ENCODE measurements at regions not wholly inside any gene's neighbourhood (a gene's known extent, or its start where the extent isn't known, plus 50 kb on each side); places are given as distances from the start of the nearest gene placed in this dataset.

DNA sequence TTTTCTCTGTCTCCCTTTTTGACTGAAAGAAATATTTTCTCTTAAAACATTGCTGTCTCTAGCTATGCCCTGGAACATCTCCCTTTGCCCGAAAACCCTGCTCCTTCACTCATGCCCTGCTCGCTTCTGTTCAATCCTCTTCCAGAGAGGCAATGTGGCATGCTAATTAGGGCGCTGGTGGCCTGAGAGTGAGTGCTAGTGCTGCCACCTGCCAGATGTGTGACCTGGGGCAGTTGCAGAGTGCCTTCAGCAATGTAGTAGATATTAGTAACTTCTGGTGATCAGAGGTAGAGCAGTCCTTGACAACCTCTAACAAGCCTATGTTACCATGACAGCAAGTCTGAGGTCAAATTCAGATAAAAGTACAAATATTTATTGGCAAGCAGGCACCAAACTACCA is 119.5 kb upstream of the OSMR start:
- POLR2A ChIA-PET: no interaction called here
- no peaks in the 10 kb centered on the region for H3K9me3 ChIP-seq (ENCODE audit: low read length)
- H3K27me3 ChIP-seq (ENCODE audit: control insufficient read depth in 1 of 2, insufficient read depth in 2 of 2, low read length in 2 of 2): no peaks in the 10 kb centered on the region
- DNase-seq (ENCODE audit: low spot score) (no peak), FAIRE-seq (no peak), ATAC-seq (peak; percentile 62)
- BruUV-seq (replicated peaks): no TSS peak
- in situ Hi-C loops (cut with HindIII; ENCODE audit: extremely low pct_ligation_motif_present, low pct_unique_long_range_greater_than_20kb): no loop called here
- intact Hi-C loops (cut with micrococcal nuclease; ENCODE audit: unreplicated experiment): no loop called here
- no peak overlapping the region for H3K9ac ChIP-seq (ENCODE audit: insufficient read depth, low read depth, low read length)
- H3K27ac ChIP-seq (ENCODE audit: extremely low read length, insufficient read depth, low read length): no peak overlapping the region
- H3K79me2 ChIP-seq (ENCODE audit: insufficient read depth, low read length): no peaks in the 10 kb centered on the region
- no peak overlapping the region for H3K4me3 ChIP-seq (replicated peaks in 1 of 3; ENCODE audit: insufficient read depth in 1 of 3, low read depth in 2 of 3, low read length in 3 of 3)
- CTCF ChIA-PET (ENCODE audit: low intra/inter-chr PET ratio, low total read pairs): no interaction called here
- no peaks in the 10 kb centered on the region for H4K20me1 ChIP-seq (ENCODE audit: insufficient read depth, low read length)
- H3K36me3 ChIP-seq (replicated peaks in 1 of 2; ENCODE audit: control insufficient read depth in 1 of 2, insufficient read depth in 2 of 2, low read length in 2 of 2): no peaks in the 10 kb centered on the region
- H2AFZ ChIP-seq (ENCODE audit: low read length): no peak overlapping the region
- no peaks in the 10 kb centered on the region for H3K4me1 ChIP-seq (ENCODE audit: insufficient read depth, low read length)
- no peak overlapping the region for H3K4me2 ChIP-seq (ENCODE audit: low read depth, low read length)
- WGBS (ENCODE audit: low lambda C conversion rate): 56% methylated on average over 3 of the region's 3 CpGs
- TF ChIP-seq SUZ12 (IDR thresholded peaks at IDR 0.05; ENCODE audit: low read depth, low read length) (no peak), ZNF768 (CRISPR knock-in tag; IDR thresholded peaks at IDR 0.05) (no peak), ARID2 (CRISPR knock-in tag; IDR thresholded peaks at IDR 0.05; ENCODE audit: borderline replicate concordance) (no peak), EEA1 (CRISPR knock-in tag; IDR thresholded peaks at IDR 0.05; ENCODE audit: borderline replicate concordance) (no peak), RXRB (CRISPR knock-in tag; IDR thresholded peaks at IDR 0.05; ENCODE audit: borderline replicate concordance) (no peak), STAG1 (CRISPR knock-in tag; IDR thresholded peaks at IDR 0.05) (peak; percentile 17; the same call in 1 of the 2 replicates), ZNF547 (CRISPR knock-in tag; IDR thresholded peaks at IDR 0.05) (no peak)
- TF ChIP-seq, protein P1, sequence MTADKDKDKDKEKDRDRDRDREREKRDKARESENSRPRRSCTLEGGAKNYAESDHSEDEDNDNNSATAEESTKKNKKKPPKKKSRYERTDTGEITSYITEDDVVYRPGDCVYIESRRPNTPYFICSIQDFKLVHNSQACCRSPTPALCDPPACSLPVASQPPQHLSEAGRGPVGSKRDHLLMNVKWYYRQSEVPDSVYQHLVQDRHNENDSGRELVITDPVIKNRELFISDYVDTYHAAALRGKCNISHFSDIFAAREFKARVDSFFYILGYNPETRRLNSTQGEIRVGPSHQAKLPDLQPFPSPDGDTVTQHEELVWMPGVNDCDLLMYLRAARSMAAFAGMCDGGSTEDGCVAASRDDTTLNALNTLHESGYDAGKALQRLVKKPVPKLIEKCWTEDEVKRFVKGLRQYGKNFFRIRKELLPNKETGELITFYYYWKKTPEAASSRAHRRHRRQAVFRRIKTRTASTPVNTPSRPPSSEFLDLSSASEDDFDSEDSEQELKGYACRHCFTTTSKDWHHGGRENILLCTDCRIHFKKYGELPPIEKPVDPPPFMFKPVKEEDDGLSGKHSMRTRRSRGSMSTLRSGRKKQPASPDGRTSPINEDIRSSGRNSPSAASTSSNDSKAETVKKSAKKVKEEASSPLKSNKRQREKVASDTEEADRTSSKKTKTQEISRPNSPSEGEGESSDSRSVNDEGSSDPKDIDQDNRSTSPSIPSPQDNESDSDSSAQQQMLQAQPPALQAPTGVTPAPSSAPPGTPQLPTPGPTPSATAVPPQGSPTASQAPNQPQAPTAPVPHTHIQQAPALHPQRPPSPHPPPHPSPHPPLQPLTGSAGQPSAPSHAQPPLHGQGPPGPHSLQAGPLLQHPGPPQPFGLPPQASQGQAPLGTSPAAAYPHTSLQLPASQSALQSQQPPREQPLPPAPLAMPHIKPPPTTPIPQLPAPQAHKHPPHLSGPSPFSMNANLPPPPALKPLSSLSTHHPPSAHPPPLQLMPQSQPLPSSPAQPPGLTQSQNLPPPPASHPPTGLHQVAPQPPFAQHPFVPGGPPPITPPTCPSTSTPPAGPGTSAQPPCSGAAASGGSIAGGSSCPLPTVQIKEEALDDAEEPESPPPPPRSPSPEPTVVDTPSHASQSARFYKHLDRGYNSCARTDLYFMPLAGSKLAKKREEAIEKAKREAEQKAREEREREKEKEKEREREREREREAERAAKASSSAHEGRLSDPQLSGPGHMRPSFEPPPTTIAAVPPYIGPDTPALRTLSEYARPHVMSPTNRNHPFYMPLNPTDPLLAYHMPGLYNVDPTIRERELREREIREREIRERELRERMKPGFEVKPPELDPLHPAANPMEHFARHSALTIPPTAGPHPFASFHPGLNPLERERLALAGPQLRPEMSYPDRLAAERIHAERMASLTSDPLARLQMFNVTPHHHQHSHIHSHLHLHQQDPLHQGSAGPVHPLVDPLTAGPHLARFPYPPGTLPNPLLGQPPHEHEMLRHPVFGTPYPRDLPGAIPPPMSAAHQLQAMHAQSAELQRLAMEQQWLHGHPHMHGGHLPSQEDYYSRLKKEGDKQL (CRISPR knock-in tag; IDR thresholded peaks at IDR 0.05; ENCODE audit: low read depth): no peak
- TF ChIP-seq, protein P2, sequence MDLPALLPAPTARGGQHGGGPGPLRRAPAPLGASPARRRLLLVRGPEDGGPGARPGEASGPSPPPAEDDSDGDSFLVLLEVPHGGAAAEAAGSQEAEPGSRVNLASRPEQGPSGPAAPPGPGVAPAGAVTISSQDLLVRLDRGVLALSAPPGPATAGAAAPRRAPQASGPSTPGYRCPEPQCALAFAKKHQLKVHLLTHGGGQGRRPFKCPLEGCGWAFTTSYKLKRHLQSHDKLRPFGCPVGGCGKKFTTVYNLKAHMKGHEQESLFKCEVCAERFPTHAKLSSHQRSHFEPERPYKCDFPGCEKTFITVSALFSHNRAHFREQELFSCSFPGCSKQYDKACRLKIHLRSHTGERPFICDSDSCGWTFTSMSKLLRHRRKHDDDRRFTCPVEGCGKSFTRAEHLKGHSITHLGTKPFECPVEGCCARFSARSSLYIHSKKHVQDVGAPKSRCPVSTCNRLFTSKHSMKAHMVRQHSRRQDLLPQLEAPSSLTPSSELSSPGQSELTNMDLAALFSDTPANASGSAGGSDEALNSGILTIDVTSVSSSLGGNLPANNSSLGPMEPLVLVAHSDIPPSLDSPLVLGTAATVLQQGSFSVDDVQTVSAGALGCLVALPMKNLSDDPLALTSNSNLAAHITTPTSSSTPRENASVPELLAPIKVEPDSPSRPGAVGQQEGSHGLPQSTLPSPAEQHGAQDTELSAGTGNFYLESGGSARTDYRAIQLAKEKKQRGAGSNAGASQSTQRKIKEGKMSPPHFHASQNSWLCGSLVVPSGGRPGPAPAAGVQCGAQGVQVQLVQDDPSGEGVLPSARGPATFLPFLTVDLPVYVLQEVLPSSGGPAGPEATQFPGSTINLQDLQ (CRISPR knock-in tag; IDR thresholded peaks at IDR 0.05): no peak
- TF ChIP-seq, protein P3, sequence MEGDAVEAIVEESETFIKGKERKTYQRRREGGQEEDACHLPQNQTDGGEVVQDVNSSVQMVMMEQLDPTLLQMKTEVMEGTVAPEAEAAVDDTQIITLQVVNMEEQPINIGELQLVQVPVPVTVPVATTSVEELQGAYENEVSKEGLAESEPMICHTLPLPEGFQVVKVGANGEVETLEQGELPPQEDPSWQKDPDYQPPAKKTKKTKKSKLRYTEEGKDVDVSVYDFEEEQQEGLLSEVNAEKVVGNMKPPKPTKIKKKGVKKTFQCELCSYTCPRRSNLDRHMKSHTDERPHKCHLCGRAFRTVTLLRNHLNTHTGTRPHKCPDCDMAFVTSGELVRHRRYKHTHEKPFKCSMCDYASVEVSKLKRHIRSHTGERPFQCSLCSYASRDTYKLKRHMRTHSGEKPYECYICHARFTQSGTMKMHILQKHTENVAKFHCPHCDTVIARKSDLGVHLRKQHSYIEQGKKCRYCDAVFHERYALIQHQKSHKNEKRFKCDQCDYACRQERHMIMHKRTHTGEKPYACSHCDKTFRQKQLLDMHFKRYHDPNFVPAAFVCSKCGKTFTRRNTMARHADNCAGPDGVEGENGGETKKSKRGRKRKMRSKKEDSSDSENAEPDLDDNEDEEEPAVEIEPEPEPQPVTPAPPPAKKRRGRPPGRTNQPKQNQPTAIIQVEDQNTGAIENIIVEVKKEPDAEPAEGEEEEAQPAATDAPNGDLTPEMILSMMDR (CRISPR knock-in tag; IDR thresholded peaks at IDR 0.05): 0 out of 2 replicates have a peak, but pooled peaks have one; percentile 24
- TF ChIP-seq, protein P4, sequence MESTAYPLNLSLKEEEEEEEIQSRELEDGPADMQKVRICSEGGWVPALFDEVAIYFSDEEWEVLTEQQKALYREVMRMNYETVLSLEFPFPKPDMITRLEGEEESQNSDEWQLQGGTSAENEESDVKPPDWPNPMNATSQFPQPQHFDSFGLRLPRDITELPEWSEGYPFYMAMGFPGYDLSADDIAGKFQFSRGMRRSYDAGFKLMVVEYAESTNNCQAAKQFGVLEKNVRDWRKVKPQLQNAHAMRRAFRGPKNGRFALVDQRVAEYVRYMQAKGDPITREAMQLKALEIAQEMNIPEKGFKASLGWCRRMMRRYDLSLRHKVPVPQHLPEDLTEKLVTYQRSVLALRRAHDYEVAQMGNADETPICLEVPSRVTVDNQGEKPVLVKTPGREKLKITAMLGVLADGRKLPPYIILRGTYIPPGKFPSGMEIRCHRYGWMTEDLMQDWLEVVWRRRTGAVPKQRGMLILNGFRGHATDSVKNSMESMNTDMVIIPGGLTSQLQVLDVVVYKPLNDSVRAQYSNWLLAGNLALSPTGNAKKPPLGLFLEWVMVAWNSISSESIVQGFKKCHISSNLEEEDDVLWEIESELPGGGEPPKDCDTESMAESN (CRISPR knock-in tag; conservative IDR thresholded peaks at IDR 0.05): no peak
